Neural cell (in vitro differentiated cells): ENCODE measurements at regions not wholly inside any gene's neighbourhood (a gene's known extent, or its start where the extent isn't known, plus 50 kb on each side); places are given as distances from the start of the nearest gene placed in this dataset.

Experiments
- CTCF ChIP-seq: fragments of 450-650 bp; IDR thresholded peaks from 2 replicates; pipeline ENCODE4 v1.5.1; 2014; ENCODE audit warnings: antibody characterized with exemption, mild to moderate bottlenecking, moderate library complexity; ENCODE audit not compliant: poor library complexity, severe bottlenecking
- EP300 ChIP-seq: fragments of 450-650 bp; conservative IDR thresholded peaks from 2 replicates; pipeline ENCODE4 v1.6.1; 2014; ENCODE audit warnings: antibody characterized with exemption, mild to moderate bottlenecking, moderate library complexity; ENCODE audit not compliant: poor library complexity, severe bottlenecking
- EZH2 ChIP-seq: fragments of 200-600, 300-800 bp; shearing (Covaris generic), sonication (generic); IDR thresholded peaks from 2 replicates; pipeline ENCODE4 v1.6.1; 2014; ENCODE audit warnings: antibody characterized with exemption, low read length, borderline replicate concordance, mild to moderate bottlenecking; ENCODE audit not compliant: insufficient read depth, poor library complexity, severe bottlenecking
- POLR2AphosphoS5 ChIP-seq: IDR thresholded peaks from 2 replicates; pipeline ENCODE4 v1.6.1; 2012
- REST ChIP-seq: IDR thresholded peaks from 2 replicates; pipeline ENCODE4 v1.6.1; 2012; ENCODE audit warnings: borderline replicate concordance
- TAF1 ChIP-seq: IDR thresholded peaks from 2 replicates; pipeline ENCODE4 v1.6.1; 2012; ENCODE audit warnings: low read depth

GRCh38 chr10:106380706-106381105 is 783.8 kb downstream of the SORCS1 start:
- TF ChIP-seq CTCF (no peak), REST (no peak), POLR2AphosphoS5 (no peak), TAF1 (no peak), EP300 (no peak), EZH2 (no peak)
